NCI-H82 treated with DMSO at 0.1 percent for 48 hours (cell line): ENCODE measurements at regions not wholly inside any gene's neighbourhood (a gene's known extent, or its start where the extent isn't known, plus 50 kb on each side); places are given as distances from the start of the nearest gene placed in this dataset.

Experiments
- DNase-seq: peaks from one replicate; lab custom pipeline; 2025; ENCODE audit not compliant: unreplicated experiment; lab: John Stamatoyannopoulos, UW

DNA sequence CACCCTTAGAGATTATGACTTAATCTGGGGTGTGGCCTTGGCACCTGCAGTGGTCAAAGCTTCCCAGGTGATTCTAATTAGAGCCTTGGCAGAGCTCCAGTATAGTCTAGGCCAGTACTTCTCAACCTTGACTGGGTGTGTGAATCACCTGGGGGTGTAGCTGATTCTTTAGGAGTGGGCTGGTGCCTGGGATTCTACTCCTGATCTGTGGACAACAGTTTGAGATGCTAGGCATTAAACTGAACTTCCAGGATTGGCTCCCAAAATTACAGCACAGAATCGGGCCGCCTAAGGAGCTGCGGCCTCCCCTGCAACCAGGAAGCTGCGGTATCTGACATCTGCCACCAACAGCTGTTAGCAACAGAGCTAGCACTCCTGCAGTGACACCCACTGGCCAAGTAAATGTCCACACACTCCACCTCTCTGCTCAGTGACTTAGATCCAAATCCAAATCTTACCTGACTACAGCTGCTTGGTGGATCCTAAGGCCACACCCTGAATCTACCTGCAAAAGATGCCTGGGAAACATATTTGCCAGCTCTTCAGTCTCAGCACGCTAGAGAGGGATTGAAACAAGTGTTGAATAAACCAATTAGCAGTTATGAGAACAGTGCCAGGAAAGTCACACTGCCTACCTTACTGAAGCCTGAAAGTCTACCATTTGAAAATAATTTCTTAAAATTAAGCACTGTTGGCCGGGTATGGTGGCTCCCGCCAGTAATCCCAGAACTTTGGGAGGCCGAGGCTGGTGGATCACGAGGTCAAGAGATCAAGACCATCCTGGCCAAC lies 126.7 kb downstream of the UNC5CL start:
- DNase-seq, result peak; percentile 79

DNA sequence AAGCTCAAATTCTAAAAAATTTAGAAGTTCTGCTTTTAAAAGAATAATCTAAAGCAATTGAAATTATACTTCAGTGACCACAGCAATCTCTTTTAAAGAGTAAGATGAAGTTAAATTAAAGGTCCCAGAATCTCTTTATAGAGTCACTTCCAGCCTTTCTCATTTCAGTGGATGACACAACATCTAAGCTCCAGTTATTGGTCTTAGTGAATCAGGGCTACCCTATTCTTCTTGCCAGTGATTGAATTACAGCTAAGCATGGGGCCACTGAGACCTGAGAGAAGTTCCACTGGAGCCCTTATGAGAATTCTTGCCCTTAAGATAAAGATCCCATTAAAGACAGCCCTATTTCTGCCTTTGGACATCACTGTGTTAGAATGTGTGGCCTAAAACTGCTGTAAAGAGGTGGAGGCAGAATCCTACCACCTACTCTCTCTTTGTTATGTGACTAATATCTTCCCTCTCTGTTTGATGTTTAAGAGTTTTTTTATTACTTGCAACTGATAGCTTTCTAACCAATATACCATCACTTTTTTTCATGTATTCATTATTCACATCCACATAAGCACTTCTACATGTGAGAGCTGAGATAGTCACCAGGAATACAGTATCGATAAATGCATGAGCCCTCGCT lies 128.6 kb downstream of the UNC5CL start:
- DNase-seq, result no peak

DNA sequence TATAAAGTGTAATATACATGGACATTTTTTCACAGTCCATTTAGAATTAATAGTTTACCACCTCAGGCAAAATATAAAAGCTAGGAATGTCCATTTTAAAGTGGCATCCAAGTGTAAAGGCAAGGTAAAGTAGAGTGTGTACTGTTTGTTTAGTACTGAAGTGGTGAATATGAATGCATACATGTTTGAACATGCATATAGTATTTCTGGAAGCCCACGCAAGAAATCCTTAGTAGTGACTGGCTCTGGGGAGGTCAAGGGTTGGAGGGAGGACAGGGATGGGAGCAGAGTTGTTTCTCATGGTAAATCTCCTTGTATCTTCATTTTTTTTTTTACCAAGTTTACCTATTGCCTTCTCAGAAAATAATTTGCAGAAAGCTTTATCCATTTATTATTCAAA lies 129.2 kb downstream of the UNC5CL start:
- DNase-seq, result no peak

GRCh38 chr6:40907198-40907701 lies 131.8 kb downstream of the UNC5CL start:
- no peak for DNase-seq

DNA sequence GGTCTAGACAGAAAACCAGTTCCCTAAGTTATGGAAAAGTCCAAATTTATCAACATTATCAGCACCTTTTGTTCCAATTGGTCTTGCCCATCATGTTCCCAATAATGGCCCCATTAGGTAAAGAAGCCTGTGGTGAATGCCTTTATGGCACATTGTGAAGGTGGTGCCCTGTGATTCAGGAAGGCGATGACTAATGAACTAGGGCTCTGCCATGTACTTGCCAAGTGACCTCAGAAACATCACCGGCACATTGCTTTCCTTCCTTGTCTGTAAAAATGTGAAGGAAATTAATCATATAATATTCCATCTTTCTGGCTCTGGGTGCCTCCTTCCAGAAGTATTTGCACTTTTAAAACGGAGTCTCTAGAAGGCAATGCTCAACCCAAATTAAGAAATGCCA lies 132.3 kb downstream of the UNC5CL start:
- DNase-seq, result no peak

DNA sequence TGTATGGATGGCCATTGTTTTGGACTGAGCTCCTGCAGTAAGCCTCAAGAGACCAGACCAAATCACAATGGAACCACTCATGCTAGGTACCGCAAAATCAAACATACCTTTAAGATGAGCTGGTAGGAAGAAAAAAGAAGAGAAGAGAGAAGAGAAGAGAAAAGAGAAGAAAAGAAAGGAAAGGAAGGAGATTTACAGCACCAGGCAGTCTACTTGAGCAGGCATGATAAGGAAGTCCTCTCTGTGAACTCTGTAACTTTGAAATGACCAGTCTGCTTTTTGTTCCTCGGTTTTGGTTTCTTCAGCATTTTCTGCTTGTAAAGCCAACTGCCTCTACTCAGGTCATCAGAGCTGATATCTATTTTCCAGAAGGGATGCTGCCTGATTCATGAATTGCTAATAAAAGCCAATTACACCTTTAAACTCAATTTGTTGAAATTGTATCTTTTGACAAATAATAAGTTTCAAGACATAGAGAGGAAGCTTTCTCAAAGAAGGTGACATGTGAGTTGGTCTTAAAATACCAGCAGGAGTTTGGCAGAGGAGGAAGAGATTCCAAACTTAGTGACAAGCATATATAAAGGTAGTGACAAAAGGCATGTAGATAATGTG lies 134.3 kb downstream of the UNC5CL start:
- no peak for DNase-seq

DNA sequence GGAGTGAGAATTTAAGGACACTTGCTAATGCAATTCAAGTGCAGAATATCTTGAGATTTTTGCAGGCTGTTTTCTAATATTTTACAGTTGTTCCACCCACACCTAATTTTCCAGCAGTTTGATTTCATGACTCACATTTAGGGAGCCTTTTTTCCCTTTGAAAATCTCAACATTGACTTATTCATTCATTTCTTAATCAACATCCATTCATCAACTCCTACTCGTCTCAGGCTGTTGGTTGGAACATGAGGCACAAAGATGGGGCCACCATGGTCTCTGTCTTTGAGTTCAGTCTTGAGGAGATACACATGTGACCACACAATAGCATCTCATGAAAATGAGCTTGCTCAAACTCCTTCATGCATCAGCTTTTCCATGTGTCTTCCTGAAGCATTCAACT lies 135.6 kb downstream of the UNC5CL start:
- no peak for DNase-seq

DNA sequence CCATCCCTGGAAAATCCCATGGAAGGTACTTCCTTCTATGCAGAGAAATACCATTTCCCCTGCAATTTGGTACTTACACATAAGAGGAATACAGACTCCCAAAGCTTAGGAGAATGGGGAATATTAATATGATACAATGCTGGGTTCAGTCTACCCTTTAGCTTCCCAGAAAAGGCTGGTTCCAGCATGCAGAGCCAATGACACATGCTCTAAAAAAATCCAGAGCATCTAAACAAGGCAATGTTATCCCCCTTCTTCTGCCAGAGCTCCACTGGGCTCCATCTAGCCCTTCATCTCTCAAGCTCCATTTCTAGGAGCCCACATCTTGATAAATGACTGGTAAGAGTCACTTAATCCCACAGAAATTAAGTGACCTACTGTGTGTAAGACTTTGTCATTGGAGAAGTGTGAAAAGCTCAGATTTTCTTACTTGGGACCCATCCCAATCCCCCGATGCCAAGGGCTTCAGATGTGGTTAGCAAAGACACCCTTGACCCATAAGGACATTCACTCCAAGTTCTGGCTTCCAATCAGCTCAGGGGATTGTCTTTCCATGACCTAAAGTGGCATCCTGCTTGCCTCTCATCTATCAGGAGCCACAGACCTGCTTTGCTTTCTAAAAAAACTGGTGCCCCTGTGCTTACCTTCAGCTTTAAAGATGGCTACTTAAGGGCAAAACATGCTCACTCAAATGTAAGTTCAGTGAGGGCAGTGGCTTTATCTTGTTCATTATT lies 137.5 kb downstream of the UNC5CL start:
- DNase-seq, result no peak

DNA sequence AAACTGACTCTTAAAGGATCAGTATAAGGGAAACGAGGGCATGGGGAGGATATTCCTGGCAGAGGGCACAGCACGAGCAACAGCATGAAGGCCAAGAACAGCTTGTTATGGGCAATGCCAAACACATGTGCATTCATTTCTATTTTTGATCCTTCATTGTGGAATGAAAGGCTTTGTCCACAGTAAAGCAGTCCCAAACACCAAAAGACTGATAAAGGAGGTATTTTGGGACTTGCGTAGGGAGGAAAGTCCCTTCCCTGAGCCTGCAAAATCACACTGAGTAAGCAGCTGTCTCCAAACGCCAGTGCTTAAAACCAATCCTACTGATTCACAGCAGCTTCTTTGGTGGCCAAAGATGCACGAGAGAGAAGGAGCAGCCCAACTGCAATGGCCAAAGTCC lies 138.2 kb downstream of the UNC5CL start:
- DNase-seq, result no peak

GRCh38 chr6:40899684-40900155 lies 139.3 kb downstream of the UNC5CL start:
- no peak for DNase-seq

DNA sequence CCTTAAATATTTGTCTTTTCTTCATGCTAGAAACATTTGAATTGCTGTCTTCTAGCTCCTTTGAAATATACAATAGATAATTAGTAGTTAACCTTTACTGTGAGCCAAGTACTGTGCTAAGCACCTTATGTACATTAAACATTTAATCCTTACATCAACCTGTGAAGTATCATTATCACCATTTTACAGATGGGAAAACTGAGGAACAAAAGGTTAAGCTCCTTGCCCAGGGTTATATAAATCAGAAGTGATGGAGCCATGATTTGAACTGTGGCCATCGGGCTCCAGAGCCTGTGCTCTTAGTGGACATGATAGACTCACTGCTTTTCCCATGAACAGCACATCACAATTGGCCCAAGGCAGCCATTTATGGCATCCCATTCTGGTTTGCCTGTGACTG lies 140.9 kb downstream of the UNC5CL start:
- no peak for DNase-seq

- no peak for DNase-seq
These were observed 141.5 kb downstream of the UNC5CL start for GRCh38 chr6:40897390-40898003.

DNA sequence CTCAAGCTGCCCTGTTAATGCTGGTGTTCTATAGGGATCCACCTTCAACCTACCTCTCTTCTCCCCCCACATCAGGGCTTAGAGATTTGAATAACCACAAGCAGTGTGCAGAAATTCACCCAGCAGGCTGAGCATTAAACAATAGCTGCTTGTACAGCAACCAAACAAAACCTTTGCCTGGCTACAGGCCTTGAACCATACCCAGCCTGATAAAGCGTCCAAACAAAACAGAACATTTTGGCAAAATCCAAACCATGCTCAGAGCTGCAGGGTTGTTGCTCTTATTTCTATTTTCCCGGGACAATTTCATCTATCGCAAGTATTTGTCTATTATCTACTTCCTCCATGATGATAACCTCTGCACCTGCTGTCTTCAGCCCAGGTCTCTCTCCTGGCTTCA lies 142.3 kb downstream of the UNC5CL start:
- DNase-seq, result no peak

GRCh38 chr6:40894962-40895799 lies 143.8 kb downstream of the UNC5CL start:
- no peak for DNase-seq

GRCh38 chr6:40893021-40893420 lies 146.0 kb downstream of the UNC5CL start:
- no peak for DNase-seq

DNA sequence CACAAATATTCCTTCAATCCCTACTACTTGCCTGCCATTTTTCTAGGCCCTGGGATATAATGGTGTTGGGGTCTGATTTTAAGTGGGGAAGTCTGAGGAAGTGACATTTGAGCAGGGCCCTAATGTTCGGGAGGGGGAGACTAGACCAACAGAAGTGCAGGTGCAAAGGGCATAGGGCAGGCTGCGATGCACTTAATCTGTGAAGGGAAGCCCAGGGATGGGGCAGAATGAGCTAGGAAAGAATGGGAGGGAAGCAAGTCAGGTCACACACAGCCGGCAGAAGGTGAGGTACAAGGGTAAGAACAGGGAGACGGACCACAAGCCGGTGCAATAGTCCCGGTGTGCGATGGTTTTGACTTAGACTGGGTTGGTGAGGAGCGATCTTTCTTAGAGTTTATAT lies 146.8 kb downstream of the UNC5CL start:
- no peak for DNase-seq

GRCh38 chr6:40891686-40892085 lies 147.3 kb downstream of the UNC5CL start:
- DNase-seq, result no peak

DNA sequence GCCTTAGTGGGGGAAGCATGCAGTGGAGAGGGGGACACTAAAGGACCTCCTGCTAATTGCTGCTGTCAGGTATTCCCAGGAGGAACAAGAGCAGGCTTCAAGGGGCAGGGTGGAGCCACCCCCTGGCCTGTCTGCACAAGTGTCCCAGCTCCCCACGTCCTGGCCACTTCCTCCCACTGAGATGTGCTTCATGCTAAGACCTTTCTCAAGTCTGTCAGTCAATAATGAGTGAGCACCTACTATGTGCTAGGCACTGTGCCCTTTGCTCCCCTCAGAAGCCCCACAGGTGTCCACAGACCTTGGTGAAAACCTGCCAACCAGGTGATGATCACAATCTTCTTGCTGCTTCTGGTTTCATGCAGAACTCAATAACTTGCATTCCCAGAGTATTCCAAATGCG lies 147.9 kb downstream of the UNC5CL start:
- DNase-seq, result no peak

DNA sequence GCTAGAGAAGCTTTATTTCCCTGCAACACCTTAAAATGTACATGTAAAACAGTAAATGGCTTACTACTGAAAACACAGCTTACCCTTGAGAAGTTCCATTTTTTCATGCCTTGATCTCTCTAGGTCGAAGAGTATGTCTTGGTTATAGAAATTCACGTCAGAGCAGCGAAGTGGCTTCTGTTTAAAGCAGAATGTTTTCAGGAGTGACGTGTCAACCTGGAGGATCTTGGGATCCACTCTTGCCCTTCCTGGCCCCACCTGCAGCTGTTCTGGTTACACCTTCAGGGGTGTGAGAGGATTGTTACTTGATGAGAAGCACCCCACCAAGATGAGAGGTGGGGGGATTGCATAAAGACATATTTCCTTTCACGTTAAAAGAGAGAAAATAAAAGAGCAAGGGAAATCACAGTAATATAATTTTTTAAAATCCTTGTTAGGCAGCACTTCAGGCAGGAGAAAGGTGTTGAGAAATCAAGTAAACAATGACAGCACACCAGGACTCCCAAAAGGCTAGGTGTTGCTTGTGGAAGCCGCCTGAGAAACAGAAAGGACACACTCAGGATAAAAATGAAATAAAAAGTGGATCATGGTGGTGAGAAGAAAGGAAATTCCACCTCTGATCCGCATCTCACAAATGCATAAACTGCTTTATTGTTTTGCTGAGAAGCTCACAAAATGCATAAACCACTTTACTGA lies 149.7 kb downstream of the UNC5CL start:
- DNase-seq, result no peak
